ENCODE measurements at regions not wholly inside any gene's neighbourhood (a gene's known extent, or its start where the extent isn't known, plus 50 kb on each side); places are given as distances from the start of the nearest gene placed in this dataset.

- no peak overlapping the region for H3K27ac ChIP-seq (ENCODE audit: low read depth, low read length)
- H3K9me3 Mint-ChIP-seq = no peaks in the 10 kb centered on the region
- no peaks in the 10 kb centered on the region for H3K36me3 ChIP-seq (ENCODE audit: control insufficient read depth, insufficient read depth, low read length)
- H3K4me3 ChIP-seq (ENCODE audit: low read length) = no peak overlapping the region
- H3K9me3 ChIP-seq (ENCODE audit: control insufficient read depth, low read length) = no peaks in the 10 kb centered on the region
- H3K4me1 ChIP-seq (ENCODE audit: control insufficient read depth, insufficient read depth, low read length) = peaks cover 5% of the 10 kb centered on the region
- DNase-seq = no peak
- no peaks in the 10 kb centered on the region for H3K27me3 ChIP-seq (ENCODE audit: control insufficient read depth, insufficient read depth, low read length, poor library complexity, severe bottlenecking)
- no peaks in the 10 kb centered on the region for H3K36me3 Mint-ChIP-seq (ENCODE audit: low read depth)
- no peak overlapping the region for H3K4me3 Mint-ChIP-seq
- H3K9ac ChIP-seq (ENCODE audit: extremely low read depth, low read length, poor library complexity, severe bottlenecking) = no peak overlapping the region
- TF ChIP-seq CTCF (conservative IDR thresholded peaks at IDR 0.05) = peak; percentile 41
- WGBS, 2 experiments (ENCODE audit: insufficient coverage in 1 of 2, insufficient read length in 1 of 2) = 77 to 85% methylated on average over 3 to 4 of the region's 5 CpGs
- H3K4me1 Mint-ChIP-seq = peaks cover 26% of the 10 kb centered on the region
- H3K27ac Mint-ChIP-seq = peak overlapping the region; percentile 2
- H3K27me3 Mint-ChIP-seq (ENCODE audit: insufficient read depth) = no peaks in the 10 kb centered on the region
These were observed 59.7 kb upstream of the PMAIP1 start for GRCh38 chr18:59839931-59840685.

- Mint-ChIP-seq H3K36me3 (ENCODE audit: low read depth) (no peaks in the 10 kb centered on the region), H3K4me3 (no peak overlapping the region), H3K4me1 (peaks cover 33% of the 10 kb centered on the region), H3K27ac (no peak overlapping the region), H3K27me3 (ENCODE audit: insufficient read depth) (no peaks in the 10 kb centered on the region), H3K9me3 (no peaks in the 10 kb centered on the region)
- Histone ChIP-seq H3K9me3 (ENCODE audit: control insufficient read depth, low read length) (no peaks in the 10 kb centered on the region), H3K27ac (ENCODE audit: low read depth, low read length) (no peak overlapping the region), H3K27me3 (ENCODE audit: control insufficient read depth, insufficient read depth, low read length, poor library complexity, severe bottlenecking) (no peaks in the 10 kb centered on the region), H3K36me3 (ENCODE audit: control insufficient read depth, insufficient read depth, low read length) (no peaks in the 10 kb centered on the region), H3K4me3 (ENCODE audit: low read length) (no peak overlapping the region), H3K9ac (ENCODE audit: extremely low read depth, low read length, poor library complexity, severe bottlenecking) (no peak overlapping the region), H3K4me1 (ENCODE audit: control insufficient read depth, insufficient read depth, low read length) (peaks cover 5% of the 10 kb centered on the region)
- no peak for TF ChIP-seq CTCF (conservative IDR thresholded peaks at IDR 0.05)
- 64% methylated on average over 2 of the region's 2 CpGs; no CpG with 5 or more reads in 1 of the 2 experiments for WGBS, 2 experiments (ENCODE audit: insufficient coverage in 1 of 2, insufficient read length in 1 of 2)
- DNase-seq = no peak
These were observed 60.5 kb upstream of the PMAIP1 start for GRCh38 chr18:59839246-59839645.

- Mint-ChIP-seq H3K27me3 (ENCODE audit: insufficient read depth) (peaks cover 1% of the 10 kb centered on the region), H3K9me3 (no peaks in the 10 kb centered on the region), H3K27ac (no peak overlapping the region), H3K4me3 (no peak overlapping the region), H3K36me3 (ENCODE audit: low read depth) (no peaks in the 10 kb centered on the region), H3K4me1 (peaks cover 45% of the 10 kb centered on the region)
- H3K27ac ChIP-seq (ENCODE audit: low read depth, low read length) = no peak overlapping the region
- H3K9ac ChIP-seq (ENCODE audit: extremely low read depth, low read length, poor library complexity, severe bottlenecking) = no peak overlapping the region
- H3K4me1 ChIP-seq (ENCODE audit: control insufficient read depth, insufficient read depth, low read length) = peaks cover 10% of the 10 kb centered on the region
- H3K9me3 ChIP-seq (ENCODE audit: control insufficient read depth, low read length) = no peaks in the 10 kb centered on the region
- TF ChIP-seq CTCF (conservative IDR thresholded peaks at IDR 0.05) = peak; percentile 92
- no peaks in the 10 kb centered on the region for H3K27me3 ChIP-seq (ENCODE audit: control insufficient read depth, insufficient read depth, low read length, poor library complexity, severe bottlenecking)
- H3K36me3 ChIP-seq (ENCODE audit: control insufficient read depth, insufficient read depth, low read length) = no peaks in the 10 kb centered on the region
- WGBS, 2 experiments (ENCODE audit: insufficient coverage in 1 of 2, insufficient read length in 1 of 2) = 34 to 36% methylated on average over 6 to 7 of the region's 7 CpGs
- DNase-seq = peak; percentile 80
- no peak overlapping the region for H3K4me3 ChIP-seq (ENCODE audit: low read length)
These were observed 62.2 kb upstream of the PMAIP1 start for GRCh38 chr18:59837586-59837985.
